ENCODE measurements at regions not wholly inside any gene's neighbourhood (a gene's known extent, or its start where the extent isn't known, plus 50 kb on each side); places are given as distances from the start of the nearest gene placed in this dataset.

- DNase-seq (ENCODE audit: low spot score) = no peak
- Histone ChIP-seq H3K36me3 (ENCODE audit: control insufficient read depth in 4 of 4, insufficient read depth in 3 of 4, low read depth in 1 of 4, low read length in 3 of 4) (no peaks in the 10 kb centered on the region), H3K4me1 (ENCODE audit: control insufficient read depth in 4 of 4, insufficient read depth in 4 of 4, low read length in 3 of 4) (no peaks in the 10 kb centered on the region), H3K27me3 (ENCODE audit: control insufficient read depth in 4 of 4, insufficient read depth in 4 of 4, low read length in 3 of 4) (no peaks in the 10 kb centered on the region), H3K27ac (ENCODE audit: low read depth in 1 of 2, low read length in 2 of 2) (no peak overlapping the region), H3K9ac (ENCODE audit: low read depth in 1 of 2, low read length in 2 of 2) (no peak overlapping the region), H3K9me3 (ENCODE audit: control insufficient read depth in 4 of 4, low read length in 3 of 4) (peaks cover 0 to 2% (median 0%) of the 10 kb centered on the region in 4 donors), H3K4me3 (ENCODE audit: low read depth in 1 of 3, low read length in 3 of 3) (no peak overlapping the region)
- TF ChIP-seq ATF3 (IDR thresholded peaks at IDR 0.05) (no peak), MAX (IDR thresholded peaks at IDR 0.05) (no peak), RAD21 (IDR thresholded peaks at IDR 0.05) (no peak), FOXA2 (IDR thresholded peaks at IDR 0.05) (no peak), EGR1 (IDR thresholded peaks at IDR 0.05; ENCODE audit: low read depth in 2 of 2) (no peak)
- WGBS = 68% methylated on average over 2 of the region's 2 CpGs
Measured at GRCh38 chr4:11596989-11597388, 168.3 kb upstream of the HS3ST1 start.

GRCh38 chr4:11593576-11594116 lies 165.0 kb upstream of the HS3ST1 start:
- Histone ChIP-seq H3K4me1 (ENCODE audit: control insufficient read depth in 4 of 4, insufficient read depth in 4 of 4, low read length in 3 of 4) (no peaks in the 10 kb centered on the region), H3K27me3 (ENCODE audit: control insufficient read depth in 4 of 4, insufficient read depth in 4 of 4, low read length in 3 of 4) (no peaks in the 10 kb centered on the region), H3K4me3 (ENCODE audit: low read depth in 1 of 3, low read length in 3 of 3) (no peak overlapping the region)

GRCh38 chr4:11592276-11592675 lies 163.6 kb upstream of the HS3ST1 start:
- Histone ChIP-seq H3K27me3 (ENCODE audit: control insufficient read depth in 4 of 4, insufficient read depth in 4 of 4, low read length in 3 of 4) (no peaks in the 10 kb centered on the region), H3K36me3 (ENCODE audit: control insufficient read depth in 4 of 4, insufficient read depth in 3 of 4, low read depth in 1 of 4, low read length in 3 of 4) (no peaks in the 10 kb centered on the region), H3K9me3 (ENCODE audit: control insufficient read depth in 4 of 4, low read length in 3 of 4) (peaks cover 0 to 2% (median 0%) of the 10 kb centered on the region in 4 donors), H3K9ac (ENCODE audit: low read depth in 1 of 2, low read length in 2 of 2) (no peak overlapping the region), H3K4me1 (ENCODE audit: control insufficient read depth in 4 of 4, insufficient read depth in 4 of 4, low read length in 3 of 4) (no peaks in the 10 kb centered on the region), H3K4me3 (ENCODE audit: low read depth in 1 of 3, low read length in 3 of 3) (no peak overlapping the region), H3K27ac (ENCODE audit: low read depth in 1 of 2, low read length in 2 of 2) (no peak overlapping the region)
- no peak for TF ChIP-seq FOXA1 (IDR thresholded peaks at IDR 0.05)
- no peak for TF ChIP-seq SP1 (IDR thresholded peaks at IDR 0.05)
- no peak for TF ChIP-seq JUND (IDR thresholded peaks at IDR 0.05)
- no peak for TF ChIP-seq NR2F2 (IDR thresholded peaks at IDR 0.05)
- no peak for TF ChIP-seq FOXA2 (IDR thresholded peaks at IDR 0.05)
- no peak for TF ChIP-seq RXRA (IDR thresholded peaks at IDR 0.05)
- TF ChIP-seq CTCF (IDR thresholded peaks at IDR 0.05; ENCODE audit: low read depth, low read length, missing input control) = no peak
- TF ChIP-seq REST (IDR thresholded peaks at IDR 0.05) = no peak
- TF ChIP-seq ATF3 (IDR thresholded peaks at IDR 0.05) = no peak
- no peak for TF ChIP-seq EGR1 (IDR thresholded peaks at IDR 0.05; ENCODE audit: low read depth in 2 of 2)
- no peak for TF ChIP-seq MAX (IDR thresholded peaks at IDR 0.05)
- TF ChIP-seq HNF4G (IDR thresholded peaks at IDR 0.05) = no peak
- TF ChIP-seq HNF4A (conservative IDR thresholded peaks at IDR 0.05) = no peak
- TF ChIP-seq TAF1 (conservative IDR thresholded peaks at IDR 0.05) = no peak
- WGBS = 90% methylated on average over 4 of the region's 4 CpGs
- no peak for DNase-seq (ENCODE audit: low spot score)

More at GRCh38 chr4:11593576-11594116, 165.0 kb upstream of the HS3ST1 start:
- DNase-seq (ENCODE audit: low spot score) = no peak
- Histone ChIP-seq H3K27ac (ENCODE audit: low read depth in 1 of 2, low read length in 2 of 2) (no peak overlapping the region), H3K36me3 (ENCODE audit: control insufficient read depth in 4 of 4, insufficient read depth in 3 of 4, low read depth in 1 of 4, low read length in 3 of 4) (no peaks in the 10 kb centered on the region), H3K9me3 (ENCODE audit: control insufficient read depth in 4 of 4, low read length in 3 of 4) (peaks cover 0 to 2% (median 0%) of the 10 kb centered on the region in 4 donors), H3K9ac (ENCODE audit: low read depth in 1 of 2, low read length in 2 of 2) (no peak overlapping the region)
- WGBS = 86% methylated on average over 7 of the region's 7 CpGs
- TF ChIP-seq ZBTB33 (IDR thresholded peaks at IDR 0.05) = no peak
- no peak for TF ChIP-seq SP1 (IDR thresholded peaks at IDR 0.05)
